ENCODE measurements at regions not wholly inside any gene's neighbourhood (a gene's known extent, or its start where the extent isn't known, plus 50 kb on each side); places are given as distances from the start of the nearest gene placed in this dataset.

- H3K36me3 Mint-ChIP-seq, result no peaks in the 10 kb centered on the region
- H3K4me1 Mint-ChIP-seq, result peaks cover 3% of the 10 kb centered on the region
- peaks cover 20% of the 10 kb centered on the region for H3K27me3 Mint-ChIP-seq (ENCODE audit: low read depth)
- H3K27ac Mint-ChIP-seq, result no peak overlapping the region
- no peaks in the 10 kb centered on the region for H3K9me3 Mint-ChIP-seq
- no peak for DNase-seq (ENCODE audit: low spot score in 2 of 2, unreplicated experiment in 2 of 2)
- no peak overlapping the region for H3K4me3 Mint-ChIP-seq
- no peak for TF ChIP-seq CTCF (IDR thresholded peaks at IDR 0.05; ENCODE audit: unreplicated experiment)
Measured at GRCh38 chr3:72248869-72249268, 463.9 kb upstream of the PROK2 start.

GRCh38 chr3:72248389-72248761 lies 463.4 kb upstream of the PROK2 start:
- H3K36me3 Mint-ChIP-seq, result no peaks in the 10 kb centered on the region
- no peak overlapping the region for H3K27ac Mint-ChIP-seq
- H3K4me1 Mint-ChIP-seq, result peaks cover 3% of the 10 kb centered on the region
- peaks cover 20% of the 10 kb centered on the region for H3K27me3 Mint-ChIP-seq (ENCODE audit: low read depth)
- H3K4me3 Mint-ChIP-seq, result no peak overlapping the region
- no peak for DNase-seq (ENCODE audit: low spot score in 2 of 2, unreplicated experiment in 2 of 2)
- H3K9me3 Mint-ChIP-seq, result no peaks in the 10 kb centered on the region
- TF ChIP-seq CTCF (IDR thresholded peaks at IDR 0.05; ENCODE audit: unreplicated experiment), result no peak

GRCh38 chr3:72247645-72248388 lies 462.9 kb upstream of the PROK2 start:
- DNase-seq (ENCODE audit: low spot score in 2 of 2, unreplicated experiment in 2 of 2), result no peak
- H3K27me3 Mint-ChIP-seq (ENCODE audit: low read depth), result peaks cover 20% of the 10 kb centered on the region
- H3K27ac Mint-ChIP-seq, result no peak overlapping the region
- no peaks in the 10 kb centered on the region for H3K9me3 Mint-ChIP-seq
- no peak overlapping the region for H3K4me3 Mint-ChIP-seq
- no peaks in the 10 kb centered on the region for H3K36me3 Mint-ChIP-seq
- peaks cover 3% of the 10 kb centered on the region for H3K4me1 Mint-ChIP-seq
- TF ChIP-seq CTCF (IDR thresholded peaks at IDR 0.05; ENCODE audit: unreplicated experiment), result no peak

- Mint-ChIP-seq H3K4me3 (no peak overlapping the region), H3K27me3 (ENCODE audit: low read depth) (peaks cover 20% of the 10 kb centered on the region), H3K27ac (no peak overlapping the region), H3K36me3 (no peaks in the 10 kb centered on the region), H3K4me1 (peaks cover 3% of the 10 kb centered on the region), H3K9me3 (no peaks in the 10 kb centered on the region)
- DNase-seq (ENCODE audit: low spot score in 2 of 2, unreplicated experiment in 2 of 2), result no peak
- TF ChIP-seq CTCF (IDR thresholded peaks at IDR 0.05; ENCODE audit: unreplicated experiment), result no peak
Measured at GRCh38 chr3:72247126-72247525, 462.2 kb upstream of the PROK2 start.

GRCh38 chr3:72246685-72247084 lies 461.7 kb upstream of the PROK2 start:
- H3K36me3 Mint-ChIP-seq, result no peaks in the 10 kb centered on the region
- peaks cover 20% of the 10 kb centered on the region for H3K27me3 Mint-ChIP-seq (ENCODE audit: low read depth)
- no peak overlapping the region for H3K27ac Mint-ChIP-seq
- H3K9me3 Mint-ChIP-seq, result no peaks in the 10 kb centered on the region
- no peak overlapping the region for H3K4me3 Mint-ChIP-seq
- DNase-seq (ENCODE audit: low spot score in 2 of 2, unreplicated experiment in 2 of 2), result no peak
- no peak for TF ChIP-seq CTCF (IDR thresholded peaks at IDR 0.05; ENCODE audit: unreplicated experiment)
- peaks cover 3% of the 10 kb centered on the region for H3K4me1 Mint-ChIP-seq
